Endothelial cell of umbilical vein (primary cell): ENCODE measurements at regions not wholly inside any gene's neighbourhood (a gene's known extent, or its start where the extent isn't known, plus 50 kb on each side); places are given as distances from the start of the nearest gene placed in this dataset.

Experiments used
- JUN ChIP-seq: IDR thresholded peaks from 2 replicates; pipeline ENCODE4 v1.6.1; 2011; ENCODE audit warnings: borderline replicate concordance, low read depth; ENCODE audit not compliant: insufficient read length, insufficient read depth
- TF ChIP-seq, protein P1 (sequence below), 2 donors: IDR thresholded peaks; 1 replicate in 1 of 2; 2 replicates in 1 of 2; pipeline ENCODE4 v1.5.1; 2011; ENCODE audit warnings: low read length in 2 of 2, mild to moderate bottlenecking in 2 of 2, moderate library complexity in 2 of 2, control low read depth in 1 of 2, inconsistent platforms in 1 of 2, low read depth in 1 of 2; ENCODE audit not compliant: insufficient read depth in 1 of 2; ENCODE audit errors: extremely low read depth in 1 of 2

DNA sequence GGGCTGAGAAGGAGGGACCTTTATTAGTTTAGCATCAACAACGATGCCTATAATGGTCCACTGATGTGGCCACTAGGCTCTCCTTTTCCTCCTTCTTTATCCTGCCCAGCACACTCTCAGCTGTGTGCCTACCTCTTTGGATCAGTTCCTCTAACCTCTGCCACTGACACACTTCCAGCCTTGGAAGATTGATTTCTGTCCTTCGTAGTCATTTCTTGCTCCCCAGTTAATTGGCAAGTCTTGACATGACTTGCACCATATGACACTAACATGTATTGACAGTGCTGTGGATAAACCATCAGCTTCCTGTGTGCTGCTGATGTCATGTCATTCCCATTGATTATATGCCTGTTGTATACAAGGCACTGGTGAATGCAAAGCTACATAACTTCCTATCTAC is 90.2 kb upstream of the PLEKHG7 start:
- TF ChIP-seq, protein P1, sequence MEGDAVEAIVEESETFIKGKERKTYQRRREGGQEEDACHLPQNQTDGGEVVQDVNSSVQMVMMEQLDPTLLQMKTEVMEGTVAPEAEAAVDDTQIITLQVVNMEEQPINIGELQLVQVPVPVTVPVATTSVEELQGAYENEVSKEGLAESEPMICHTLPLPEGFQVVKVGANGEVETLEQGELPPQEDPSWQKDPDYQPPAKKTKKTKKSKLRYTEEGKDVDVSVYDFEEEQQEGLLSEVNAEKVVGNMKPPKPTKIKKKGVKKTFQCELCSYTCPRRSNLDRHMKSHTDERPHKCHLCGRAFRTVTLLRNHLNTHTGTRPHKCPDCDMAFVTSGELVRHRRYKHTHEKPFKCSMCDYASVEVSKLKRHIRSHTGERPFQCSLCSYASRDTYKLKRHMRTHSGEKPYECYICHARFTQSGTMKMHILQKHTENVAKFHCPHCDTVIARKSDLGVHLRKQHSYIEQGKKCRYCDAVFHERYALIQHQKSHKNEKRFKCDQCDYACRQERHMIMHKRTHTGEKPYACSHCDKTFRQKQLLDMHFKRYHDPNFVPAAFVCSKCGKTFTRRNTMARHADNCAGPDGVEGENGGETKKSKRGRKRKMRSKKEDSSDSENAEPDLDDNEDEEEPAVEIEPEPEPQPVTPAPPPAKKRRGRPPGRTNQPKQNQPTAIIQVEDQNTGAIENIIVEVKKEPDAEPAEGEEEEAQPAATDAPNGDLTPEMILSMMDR (IDR thresholded peaks at IDR 0.05; ENCODE audit: extremely low read depth in 1 of 2, insufficient read depth in 1 of 2, low read depth in 1 of 2, low read length in 2 of 2), result no peak
- TF ChIP-seq JUN, result no peak
